Lower leg skin (tissue), 3 donors: ENCODE measurements at regions not wholly inside any gene's neighbourhood (a gene's known extent, or its start where the extent isn't known, plus 50 kb on each side); places are given as distances from the start of the nearest gene placed in this dataset.

Source experiments
- CTCF ChIP-seq, 3 donors: fragments of 450-650 bp; IDR thresholded peaks; one replicate each; pipeline ENCODE4 v1.5.1; 2016; ENCODE audit warnings: antibody characterized with exemption in 3 of 3, mild to moderate bottlenecking in 3 of 3, moderate library complexity in 2 of 3
- POLR2A ChIP-seq, 2 donors: fragments of 450-650 bp; IDR thresholded peaks; one replicate each; pipeline ENCODE4 v1.6.1; 2016 to 2017; ENCODE audit warnings: antibody characterized with exemption in 2 of 2, mild to moderate bottlenecking in 1 of 2, moderate library complexity in 1 of 2

- TF ChIP-seq CTCF (IDR thresholded peaks at IDR 0.05) (no peak), POLR2A (IDR thresholded peaks at IDR 0.05) (no peak)
These were observed 495.4 kb downstream of the OTOL1 start for GRCh38 chr3:161991901-161992540.
